ENCODE measurements at regions not wholly inside any gene's neighbourhood (a gene's known extent, or its start where the extent isn't known, plus 50 kb on each side); places are given as distances from the start of the nearest gene placed in this dataset.

GRCh38 chr15:96882121-96882772 is 551.7 kb downstream of the NR2F2 start:
- TF ChIP-seq ARNTL (CRISPR knock-in tag; IDR thresholded peaks at IDR 0.05; ENCODE audit: borderline replicate concordance, low read depth) (no peak), PATZ1 (CRISPR knock-in tag; IDR thresholded peaks at IDR 0.05; ENCODE audit: borderline replicate concordance) (no peak), PPARA (CRISPR knock-in tag; IDR thresholded peaks at IDR 0.05; ENCODE audit: borderline replicate concordance) (no peak), ZC3H10 (CRISPR knock-in tag; IDR thresholded peaks at IDR 0.05) (no peak), RARB (CRISPR knock-in tag; IDR thresholded peaks at IDR 0.05) (no peak), ZFP30 (CRISPR knock-in tag; IDR thresholded peaks at IDR 0.05) (no peak), ZNF565 (CRISPR knock-in tag; conservative IDR thresholded peaks at IDR 0.05; ENCODE audit: low read depth) (no peak), ISL1 (CRISPR knock-in tag; IDR thresholded peaks at IDR 0.05) (no peak)
- TF ChIP-seq, protein P1, sequence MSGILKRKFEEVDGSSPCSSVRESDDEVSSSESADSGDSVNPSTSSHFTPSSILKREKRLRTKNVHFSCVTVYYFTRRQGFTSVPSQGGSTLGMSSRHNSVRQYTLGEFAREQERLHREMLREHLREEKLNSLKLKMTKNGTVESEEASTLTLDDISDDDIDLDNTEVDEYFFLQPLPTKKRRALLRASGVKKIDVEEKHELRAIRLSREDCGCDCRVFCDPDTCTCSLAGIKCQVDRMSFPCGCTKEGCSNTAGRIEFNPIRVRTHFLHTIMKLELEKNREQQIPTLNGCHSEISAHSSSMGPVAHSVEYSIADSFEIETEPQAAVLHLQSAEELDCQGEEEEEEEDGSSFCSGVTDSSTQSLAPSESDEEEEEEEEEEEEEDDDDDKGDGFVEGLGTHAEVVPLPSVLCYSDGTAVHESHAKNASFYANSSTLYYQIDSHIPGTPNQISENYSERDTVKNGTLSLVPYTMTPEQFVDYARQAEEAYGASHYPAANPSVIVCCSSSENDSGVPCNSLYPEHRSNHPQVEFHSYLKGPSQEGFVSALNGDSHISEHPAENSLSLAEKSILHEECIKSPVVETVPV (CRISPR knock-in tag; IDR thresholded peaks at IDR 0.05), result no peak
- TF ChIP-seq, protein P2, sequence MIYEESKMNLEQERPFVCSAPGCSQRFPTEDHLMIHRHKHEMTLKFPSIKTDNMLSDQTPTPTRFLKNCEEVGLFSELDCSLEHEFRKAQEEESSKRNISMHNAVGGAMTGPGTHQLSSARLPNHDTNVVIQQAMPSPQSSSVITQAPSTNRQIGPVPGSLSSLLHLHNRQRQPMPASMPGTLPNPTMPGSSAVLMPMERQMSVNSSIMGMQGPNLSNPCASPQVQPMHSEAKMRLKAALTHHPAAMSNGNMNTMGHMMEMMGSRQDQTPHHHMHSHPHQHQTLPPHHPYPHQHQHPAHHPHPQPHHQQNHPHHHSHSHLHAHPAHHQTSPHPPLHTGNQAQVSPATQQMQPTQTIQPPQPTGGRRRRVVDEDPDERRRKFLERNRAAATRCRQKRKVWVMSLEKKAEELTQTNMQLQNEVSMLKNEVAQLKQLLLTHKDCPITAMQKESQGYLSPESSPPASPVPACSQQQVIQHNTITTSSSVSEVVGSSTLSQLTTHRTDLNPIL (CRISPR knock-in tag; IDR thresholded peaks at IDR 0.05; ENCODE audit: low read depth), result no peak

All from SK-N-SH treated with all-trans-retinoic acid at 6 μM for 48 hours (cell line).